GM23338 (cell line): ENCODE measurements at regions not wholly inside any gene's neighbourhood (a gene's known extent, or its start where the extent isn't known, plus 50 kb on each side); places are given as distances from the start of the nearest gene placed in this dataset.

ENCODE experiments used
- ATAC-seq: fragments of 200-7000 bp; cut with Tn5 transposase; 3 replicates; pipeline ENCODE4 v1.9.1; 2020
- DNase-seq: peaks from one replicate; pipeline ENCODE4 v3.0.0-alpha.2; 2015; ENCODE audit warnings: low spot score
- H2AFZ ChIP-seq: fragments of 200-600 bp; sonication (generic); 2 replicates; pipeline ENCODE4 v1.8.0; 2016; ENCODE audit warnings: antibody characterized with exemption, mild to moderate bottlenecking, moderate library complexity
- H3F3A ChIP-seq: fragments of 200-600 bp; sonication (generic); replicated peaks from 2 replicates; pipeline ENCODE4 v1.8.0; 2017; ENCODE audit warnings: antibody characterized with exemption, mixed run types, low read depth
- H3K27ac ChIP-seq: fragments of 200-600 bp; sonication (generic); 2 replicates; pipeline ENCODE4 v1.6.1; 2016; ENCODE audit warnings: low read depth
- H3K27me3 ChIP-seq: fragments of 200-600 bp; sonication (generic); 2 replicates; pipeline ENCODE4 v1.8.0; 2016; ENCODE audit warnings: mild to moderate bottlenecking, mixed run types, moderate library complexity; ENCODE audit not compliant: insufficient read depth
- H3K36me3 ChIP-seq: fragments of 200-600 bp; sonication (generic); 2 replicates; pipeline ENCODE4 v1.8.0; 2016; ENCODE audit warnings: mild to moderate bottlenecking; ENCODE audit not compliant: insufficient read depth
- H3K4me1 ChIP-seq: fragments of 200-600 bp; sonication (generic); 2 replicates; pipeline ENCODE4 v1.8.0; 2016; ENCODE audit warnings: mild to moderate bottlenecking, moderate library complexity; ENCODE audit not compliant: insufficient read depth
- H3K4me2 ChIP-seq: fragments of 200-600 bp; sonication (generic); 2 replicates; pipeline ENCODE4 v1.7.1; 2017; ENCODE audit warnings: mixed run types
- H3K4me3 ChIP-seq: fragments of 200-600 bp; sonication (generic); 2 replicates; pipeline ENCODE4 v1.6.1; 2016; ENCODE audit warnings: mixed run types
- H3K79me2 ChIP-seq: fragments of 200-600 bp; sonication (generic); replicated peaks from 2 replicates; pipeline ENCODE4 v1.8.0; 2017; ENCODE audit warnings: mild to moderate bottlenecking; ENCODE audit not compliant: insufficient read depth
- H3K9me2 ChIP-seq: fragments of 200-600 bp; sonication (generic); 2 replicates; pipeline ENCODE4 v1.8.0; 2017; ENCODE audit not compliant: insufficient read depth
- H4K20me1 ChIP-seq: fragments of 200-600 bp; sonication (generic); replicated peaks from 2 replicates; pipeline ENCODE4 v1.8.0; 2017; ENCODE audit warnings: mild to moderate bottlenecking; ENCODE audit not compliant: insufficient read depth
- H3K27ac Mint-ChIP-seq: 2 replicates; pipeline ENCODE4 v1.8.0; 2020; ENCODE audit warnings: inconsistent platforms, mild to moderate bottlenecking, moderate library complexity, mixed read lengths
- H3K27me3 Mint-ChIP-seq: 3 replicates; pipeline ENCODE4 v1.8.0; 2022; ENCODE audit warnings: low read depth, mild to moderate bottlenecking, moderate library complexity, mixed read lengths, inconsistent platforms; ENCODE audit not compliant: insufficient read depth, poor library complexity
- H3K36me3 Mint-ChIP-seq: 3 replicates; pipeline ENCODE4 v1.8.0; 2021; ENCODE audit warnings: low read depth, mild to moderate bottlenecking, inconsistent platforms, moderate library complexity, mixed read lengths
- H3K4me1 Mint-ChIP-seq: 3 replicates; pipeline ENCODE4 v1.8.0; 2020; ENCODE audit warnings: mild to moderate bottlenecking, inconsistent platforms, mixed read lengths
- H3K4me3 Mint-ChIP-seq: 3 replicates; pipeline ENCODE4 v1.8.0; 2021; ENCODE audit warnings: moderate library complexity, mild to moderate bottlenecking, inconsistent platforms, mixed read lengths
- H3K9me3 Mint-ChIP-seq: 3 replicates; pipeline ENCODE4 v1.8.0; 2020; ENCODE audit warnings: moderate library complexity, mild to moderate bottlenecking, inconsistent platforms, mixed read lengths
- CREB1 ChIP-seq: fragments of 250-450 bp; sonication (Bioruptor Pico); IDR thresholded peaks from 2 replicates; pipeline ENCODE4 v1.5.0; 2020; ENCODE audit warnings: low read depth, mild to moderate bottlenecking, moderate library complexity
- EZH2 ChIP-seq: fragments of 200-600 bp; sonication (generic); IDR thresholded peaks from one replicate; pipeline ENCODE4 v1.8.0; 2017; ENCODE audit warnings: antibody characterized with exemption, mild to moderate bottlenecking, low read depth; ENCODE audit not compliant: unreplicated experiment
- EZH2phosphoT487 ChIP-seq: fragments of 200-600 bp; sonication (generic); IDR thresholded peaks from one replicate; pipeline ENCODE4 v1.8.1; 2018; ENCODE audit warnings: antibody characterized with exemption; ENCODE audit not compliant: unreplicated experiment
- JUNB ChIP-seq: IDR thresholded peaks from one replicate; pipeline ENCODE4 v1.6.1; 2016; ENCODE audit warnings: antibody characterized with exemption; ENCODE audit not compliant: unreplicated experiment
- NANOG ChIP-seq: IDR thresholded peaks from 2 replicates; pipeline ENCODE4 v1.6.1; 2016; ENCODE audit warnings: antibody characterized with exemption, borderline replicate concordance
- POLR2AphosphoS5 ChIP-seq: IDR thresholded peaks from 2 replicates; pipeline ENCODE4 v1.6.1; 2016; ENCODE audit warnings: antibody characterized with exemption, low read depth
- STAT1 ChIP-seq: IDR thresholded peaks from one replicate; pipeline ENCODE4 v1.6.1; 2016; ENCODE audit warnings: antibody characterized with exemption; ENCODE audit not compliant: unreplicated experiment
- ZNF114 ChIP-seq: fragments of 250-450 bp; sonication (Bioruptor Pico); IDR thresholded peaks from 2 replicates; pipeline ENCODE4 v1.5.0; 2020; ENCODE audit warnings: mild to moderate bottlenecking, moderate library complexity
- ZNF331 ChIP-seq: fragments of 250-450 bp; sonication (Bioruptor Pico); IDR thresholded peaks from 2 replicates; pipeline ENCODE4 v1.5.0; 2020; ENCODE audit warnings: low read depth, mild to moderate bottlenecking, moderate library complexity
- TF ChIP-seq, protein P1 (sequence below): IDR thresholded peaks from 2 replicates; pipeline ENCODE4 v1.6.1; 2016; ENCODE audit warnings: antibody characterized with exemption
- TF ChIP-seq, protein P2 (sequence below): IDR thresholded peaks from one replicate; pipeline ENCODE4 v1.6.1; 2018; ENCODE audit warnings: antibody characterized with exemption; ENCODE audit not compliant: unreplicated experiment
- TF ChIP-seq, protein P3 (sequence below): fragments of 250-450 bp; sonication (Bioruptor Pico); IDR thresholded peaks from 2 replicates; pipeline ENCODE4 v1.5.0; 2020; ENCODE audit warnings: mild to moderate bottlenecking, moderate library complexity

DNA sequence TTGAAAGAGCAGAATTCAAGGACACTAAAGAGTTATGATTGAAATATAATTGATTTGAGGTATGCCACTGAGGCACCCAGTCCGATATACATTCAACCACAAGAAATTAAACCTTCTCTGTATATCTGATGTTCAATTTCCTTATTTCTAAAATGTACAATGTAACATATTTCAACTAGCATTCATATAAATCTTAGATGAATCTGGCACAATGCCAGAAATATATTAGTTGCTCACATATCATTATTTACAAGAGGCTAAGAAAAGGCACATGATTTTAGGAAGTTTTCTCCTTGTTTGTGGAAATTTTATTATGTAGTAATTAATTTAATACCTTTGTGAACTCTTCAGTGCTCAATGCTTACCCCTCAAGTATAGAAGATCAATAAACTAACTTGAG lies 532.3 kb downstream of the KCNA4 start (continued):
- no peak for TF ChIP-seq CREB1 (CRISPR knock-in tag)
- TF ChIP-seq, protein P1, sequence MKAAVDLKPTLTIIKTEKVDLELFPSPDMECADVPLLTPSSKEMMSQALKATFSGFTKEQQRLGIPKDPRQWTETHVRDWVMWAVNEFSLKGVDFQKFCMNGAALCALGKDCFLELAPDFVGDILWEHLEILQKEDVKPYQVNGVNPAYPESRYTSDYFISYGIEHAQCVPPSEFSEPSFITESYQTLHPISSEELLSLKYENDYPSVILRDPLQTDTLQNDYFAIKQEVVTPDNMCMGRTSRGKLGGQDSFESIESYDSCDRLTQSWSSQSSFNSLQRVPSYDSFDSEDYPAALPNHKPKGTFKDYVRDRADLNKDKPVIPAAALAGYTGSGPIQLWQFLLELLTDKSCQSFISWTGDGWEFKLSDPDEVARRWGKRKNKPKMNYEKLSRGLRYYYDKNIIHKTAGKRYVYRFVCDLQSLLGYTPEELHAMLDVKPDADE, result no peak

DNA sequence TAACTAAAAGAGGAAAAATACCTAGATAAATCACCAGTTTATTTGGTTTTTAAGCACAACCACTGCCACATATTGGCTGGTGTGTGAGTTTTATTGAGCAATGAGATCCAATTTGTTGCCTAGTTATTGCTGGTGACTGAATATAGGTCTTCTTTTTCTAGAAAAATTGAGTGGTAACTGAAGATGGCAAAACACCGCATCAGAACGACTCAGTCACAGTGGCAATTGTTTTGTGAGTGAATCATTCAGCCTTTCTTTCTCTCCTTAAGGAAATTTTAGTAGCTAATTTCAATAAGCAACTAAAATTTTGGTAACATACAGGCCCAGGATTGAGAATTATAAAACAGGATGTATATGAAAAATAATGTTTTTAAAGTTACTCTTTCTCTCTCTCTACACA lies 533.0 kb downstream of the KCNA4 start:
- Histone ChIP-seq H3K9me2 (no peaks in the 10 kb centered on the region), H2AFZ (no peak overlapping the region), H3F3A (no peaks in the 10 kb centered on the region), H3K27me3 (no peaks in the 10 kb centered on the region), H3K36me3 (no peaks in the 10 kb centered on the region), H3K79me2 (no peaks in the 10 kb centered on the region), H3K4me1 (no peaks in the 10 kb centered on the region), H3K4me2 (no peak overlapping the region), H3K4me3 (no peak overlapping the region), H3K27ac (no peak overlapping the region), H4K20me1 (no peaks in the 10 kb centered on the region)
- no peaks in the 10 kb centered on the region for H3K36me3 Mint-ChIP-seq
- no peaks in the 10 kb centered on the region for H3K4me1 Mint-ChIP-seq
- H3K9me3 Mint-ChIP-seq, result no peaks in the 10 kb centered on the region
- H3K27me3 Mint-ChIP-seq, result no peaks in the 10 kb centered on the region
- ATAC-seq (no peak), DNase-seq (no peak)
- H3K27ac Mint-ChIP-seq, result no peak overlapping the region
- H3K4me3 Mint-ChIP-seq, result no peak overlapping the region
- TF ChIP-seq EZH2 (no peak), ZNF114 (CRISPR knock-in tag) (no peak), JUNB (no peak), CREB1 (CRISPR knock-in tag) (no peak), ZNF331 (CRISPR knock-in tag) (no peak), EZH2phosphoT487 (no peak), STAT1 (no peak), NANOG (no peak), POLR2AphosphoS5 (no peak)
- TF ChIP-seq, protein P2, sequence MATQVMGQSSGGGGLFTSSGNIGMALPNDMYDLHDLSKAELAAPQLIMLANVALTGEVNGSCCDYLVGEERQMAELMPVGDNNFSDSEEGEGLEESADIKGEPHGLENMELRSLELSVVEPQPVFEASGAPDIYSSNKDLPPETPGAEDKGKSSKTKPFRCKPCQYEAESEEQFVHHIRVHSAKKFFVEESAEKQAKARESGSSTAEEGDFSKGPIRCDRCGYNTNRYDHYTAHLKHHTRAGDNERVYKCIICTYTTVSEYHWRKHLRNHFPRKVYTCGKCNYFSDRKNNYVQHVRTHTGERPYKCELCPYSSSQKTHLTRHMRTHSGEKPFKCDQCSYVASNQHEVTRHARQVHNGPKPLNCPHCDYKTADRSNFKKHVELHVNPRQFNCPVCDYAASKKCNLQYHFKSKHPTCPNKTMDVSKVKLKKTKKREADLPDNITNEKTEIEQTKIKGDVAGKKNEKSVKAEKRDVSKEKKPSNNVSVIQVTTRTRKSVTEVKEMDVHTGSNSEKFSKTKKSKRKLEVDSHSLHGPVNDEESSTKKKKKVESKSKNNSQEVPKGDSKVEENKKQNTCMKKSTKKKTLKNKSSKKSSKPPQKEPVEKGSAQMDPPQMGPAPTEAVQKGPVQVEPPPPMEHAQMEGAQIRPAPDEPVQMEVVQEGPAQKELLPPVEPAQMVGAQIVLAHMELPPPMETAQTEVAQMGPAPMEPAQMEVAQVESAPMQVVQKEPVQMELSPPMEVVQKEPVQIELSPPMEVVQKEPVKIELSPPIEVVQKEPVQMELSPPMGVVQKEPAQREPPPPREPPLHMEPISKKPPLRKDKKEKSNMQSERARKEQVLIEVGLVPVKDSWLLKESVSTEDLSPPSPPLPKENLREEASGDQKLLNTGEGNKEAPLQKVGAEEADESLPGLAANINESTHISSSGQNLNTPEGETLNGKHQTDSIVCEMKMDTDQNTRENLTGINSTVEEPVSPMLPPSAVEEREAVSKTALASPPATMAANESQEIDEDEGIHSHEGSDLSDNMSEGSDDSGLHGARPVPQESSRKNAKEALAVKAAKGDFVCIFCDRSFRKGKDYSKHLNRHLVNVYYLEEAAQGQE, result no peak
- TF ChIP-seq, protein P3, sequence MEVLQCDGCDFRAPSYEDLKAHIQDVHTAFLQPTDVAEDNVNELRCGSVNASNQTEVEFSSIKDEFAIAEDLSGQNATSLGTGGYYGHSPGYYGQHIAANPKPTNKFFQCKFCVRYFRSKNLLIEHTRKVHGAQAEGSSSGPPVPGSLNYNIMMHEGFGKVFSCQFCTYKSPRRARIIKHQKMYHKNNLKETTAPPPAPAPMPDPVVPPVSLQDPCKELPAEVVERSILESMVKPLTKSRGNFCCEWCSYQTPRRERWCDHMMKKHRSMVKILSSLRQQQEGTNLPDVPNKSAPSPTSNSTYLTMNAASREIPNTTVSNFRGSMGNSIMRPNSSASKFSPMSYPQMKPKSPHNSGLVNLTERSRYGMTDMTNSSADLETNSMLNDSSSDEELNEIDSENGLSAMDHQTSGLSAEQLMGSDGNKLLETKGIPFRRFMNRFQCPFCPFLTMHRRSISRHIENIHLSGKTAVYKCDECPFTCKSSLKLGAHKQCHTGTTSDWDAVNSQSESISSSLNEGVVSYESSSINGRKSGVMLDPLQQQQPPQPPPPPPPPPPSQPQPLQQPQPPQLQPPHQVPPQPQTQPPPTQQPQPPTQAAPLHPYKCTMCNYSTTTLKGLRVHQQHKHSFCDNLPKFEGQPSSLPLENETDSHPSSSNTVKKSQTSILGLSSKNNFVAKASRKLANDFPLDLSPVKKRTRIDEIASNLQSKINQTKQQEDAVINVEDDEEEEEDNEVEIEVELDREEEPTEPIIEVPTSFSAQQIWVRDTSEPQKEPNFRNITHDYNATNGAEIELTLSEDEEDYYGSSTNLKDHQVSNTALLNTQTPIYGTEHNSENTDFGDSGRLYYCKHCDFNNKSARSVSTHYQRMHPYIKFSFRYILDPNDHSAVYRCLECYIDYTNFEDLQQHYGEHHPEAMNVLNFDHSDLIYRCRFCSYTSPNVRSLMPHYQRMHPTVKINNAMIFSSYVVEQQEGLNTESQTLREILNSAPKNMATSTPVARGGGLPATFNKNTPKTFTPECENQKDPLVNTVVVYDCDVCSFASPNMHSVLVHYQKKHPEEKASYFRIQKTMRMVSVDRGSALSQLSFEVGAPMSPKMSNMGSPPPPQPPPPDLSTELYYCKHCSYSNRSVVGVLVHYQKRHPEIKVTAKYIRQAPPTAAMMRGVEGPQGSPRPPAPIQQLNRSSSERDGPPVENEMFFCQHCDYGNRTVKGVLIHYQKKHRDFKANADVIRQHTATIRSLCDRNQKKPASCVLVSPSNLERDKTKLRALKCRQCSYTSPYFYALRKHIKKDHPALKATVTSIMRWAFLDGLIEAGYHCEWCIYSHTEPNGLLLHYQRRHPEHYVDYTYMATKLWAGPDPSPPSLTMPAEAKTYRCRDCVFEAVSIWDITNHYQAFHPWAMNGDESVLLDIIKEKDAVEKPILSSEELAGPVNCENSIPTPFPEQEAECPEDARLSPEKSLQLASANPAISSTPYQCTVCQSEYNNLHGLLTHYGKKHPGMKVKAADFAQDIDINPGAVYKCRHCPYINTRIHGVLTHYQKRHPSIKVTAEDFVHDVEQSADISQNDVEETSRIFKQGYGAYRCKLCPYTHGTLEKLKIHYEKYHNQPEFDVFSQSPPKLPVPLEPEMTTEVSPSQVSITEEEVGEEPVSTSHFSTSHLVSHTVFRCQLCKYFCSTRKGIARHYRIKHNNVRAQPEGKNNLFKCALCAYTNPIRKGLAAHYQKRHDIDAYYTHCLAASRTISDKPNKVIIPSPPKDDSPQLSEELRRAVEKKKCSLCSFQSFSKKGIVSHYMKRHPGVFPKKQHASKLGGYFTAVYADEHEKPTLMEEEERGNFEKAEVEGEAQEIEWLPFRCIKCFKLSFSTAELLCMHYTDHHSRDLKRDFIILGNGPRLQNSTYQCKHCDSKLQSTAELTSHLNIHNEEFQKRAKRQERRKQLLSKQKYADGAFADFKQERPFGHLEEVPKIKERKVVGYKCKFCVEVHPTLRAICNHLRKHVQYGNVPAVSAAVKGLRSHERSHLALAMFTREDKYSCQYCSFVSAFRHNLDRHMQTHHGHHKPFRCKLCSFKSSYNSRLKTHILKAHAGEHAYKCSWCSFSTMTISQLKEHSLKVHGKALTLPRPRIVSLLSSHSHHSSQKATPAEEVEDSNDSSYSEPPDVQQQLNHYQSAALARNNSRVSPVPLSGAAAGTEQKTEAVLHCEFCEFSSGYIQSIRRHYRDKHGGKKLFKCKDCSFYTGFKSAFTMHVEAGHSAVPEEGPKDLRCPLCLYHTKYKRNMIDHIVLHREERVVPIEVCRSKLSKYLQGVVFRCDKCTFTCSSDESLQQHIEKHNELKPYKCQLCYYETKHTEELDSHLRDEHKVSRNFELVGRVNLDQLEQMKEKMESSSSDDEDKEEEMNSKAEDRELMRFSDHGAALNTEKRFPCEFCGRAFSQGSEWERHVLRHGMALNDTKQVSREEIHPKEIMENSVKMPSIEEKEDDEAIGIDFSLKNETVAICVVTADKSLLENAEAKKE (CRISPR knock-in tag), result no peak
- TF ChIP-seq, protein P1, result no peak
